Hippocampal formation (tissue), 2 donors: ENCODE measurements at regions not wholly inside any gene's neighbourhood (a gene's known extent, or its start where the extent isn't known, plus 50 kb on each side); places are given as distances from the start of the nearest gene placed in this dataset.

Experiments used
- DNase-seq, 2 donors: peaks; one replicate each; lab custom pipeline; 2025; lab: John Stamatoyannopoulos, UW

DNA sequence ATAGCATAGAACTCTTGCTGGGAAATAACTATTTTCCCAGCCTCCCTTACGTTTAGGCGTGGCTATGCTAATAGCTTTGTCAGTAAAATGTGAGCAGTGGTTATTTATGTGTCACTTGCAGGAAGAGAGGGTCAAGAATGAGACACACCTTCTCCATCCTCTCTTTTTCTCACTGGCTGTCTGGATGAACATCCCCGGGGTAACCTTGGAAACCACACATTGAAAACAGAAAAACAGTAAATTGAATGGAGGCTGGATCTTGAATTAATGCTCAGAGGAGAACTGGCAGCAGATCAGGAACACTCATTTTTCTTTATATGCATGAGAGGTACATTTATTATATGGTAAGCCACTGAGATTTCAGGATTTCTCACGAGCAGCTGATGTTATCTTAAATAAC lies 127.6 kb downstream of the DNAJB9 start:
- DNase-seq, result no peak

DNA sequence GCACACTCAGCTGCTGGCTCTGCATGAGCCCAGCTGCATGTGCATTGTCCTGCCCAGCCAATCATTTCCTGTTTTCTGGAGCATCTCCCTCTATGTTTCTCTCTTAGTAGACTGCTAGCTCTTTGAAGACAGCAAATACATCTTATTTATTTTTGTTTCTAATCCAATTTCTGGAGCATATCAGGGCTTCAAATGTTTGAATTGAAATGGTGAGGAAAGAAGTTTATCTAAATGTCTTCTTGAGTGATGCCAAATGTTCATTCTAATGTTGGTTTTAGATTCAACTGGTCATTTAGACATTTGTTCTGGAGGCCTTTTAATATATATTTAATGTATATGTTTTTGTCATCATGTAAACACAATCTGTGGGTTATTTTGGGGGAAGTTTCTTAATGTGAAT lies 141.9 kb downstream of the DNAJB9 start:
- DNase-seq, result no peak

DNA sequence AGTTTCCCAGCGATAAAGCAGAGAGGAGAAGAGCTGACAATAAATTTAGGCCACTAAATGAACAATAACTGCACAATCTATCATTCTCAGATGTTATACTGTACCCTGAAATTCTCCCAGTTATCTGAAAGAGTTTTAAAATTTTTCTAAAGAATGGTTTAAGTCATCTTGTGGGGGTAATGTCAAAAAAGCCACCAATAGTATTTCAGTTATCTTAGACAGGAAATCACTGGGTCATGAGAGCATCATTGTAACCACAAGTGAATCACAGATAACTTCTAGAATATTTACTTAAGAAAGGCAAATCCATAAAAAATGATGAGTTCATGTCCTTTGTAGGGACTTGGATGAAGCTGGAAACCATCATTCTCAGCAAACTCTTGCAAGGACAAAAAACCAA lies 147.1 kb downstream of the DNAJB9 start:
- no peak for DNase-seq

DNA sequence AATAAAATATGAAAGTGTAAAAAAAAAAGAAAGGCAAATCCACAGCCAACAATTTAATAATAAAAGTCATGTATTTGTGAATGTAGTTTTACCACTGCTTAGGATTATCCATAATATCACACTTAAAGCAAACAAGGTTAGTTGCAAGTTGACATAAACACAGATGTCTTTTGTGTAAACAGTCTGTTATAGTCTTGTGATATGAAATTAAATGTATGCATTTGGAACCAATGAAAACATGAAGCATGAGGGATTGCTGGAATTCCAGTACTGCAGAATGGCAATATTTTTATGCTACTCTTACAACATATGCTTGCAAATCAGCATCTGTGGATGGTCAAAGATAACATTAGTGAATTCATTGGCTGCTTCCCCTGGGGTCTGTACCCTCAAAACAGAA lies 148.1 kb downstream of the DNAJB9 start:
- no peak for DNase-seq

- no peak for DNase-seq
Measured at GRCh38 chr7:108719631-108720030, 150.0 kb downstream of the DNAJB9 start.

GRCh38 chr7:108722561-108722960 lies 152.9 kb downstream of the DNAJB9 start:
- DNase-seq, result no peak

DNA sequence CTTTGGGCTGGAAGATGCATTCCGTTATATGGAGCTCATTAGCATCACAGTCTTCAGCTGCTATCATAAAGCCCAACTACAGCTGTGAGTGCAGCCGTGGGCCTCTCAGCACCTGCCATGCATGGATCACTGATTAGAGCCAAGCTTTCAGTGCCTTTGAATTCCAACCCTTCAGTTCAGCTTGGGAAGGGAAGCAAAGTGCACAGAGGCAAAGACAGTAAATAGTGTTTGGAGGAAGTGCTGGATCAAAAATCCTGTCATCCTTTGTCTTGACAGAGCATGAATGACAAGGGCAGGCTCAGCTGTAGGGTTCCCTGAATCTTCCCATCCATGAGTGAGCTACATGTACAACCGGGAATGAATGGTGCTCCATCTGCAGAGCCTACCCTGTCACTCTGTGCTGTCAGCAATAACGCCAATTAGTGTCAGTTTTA lies 153.7 kb downstream of the DNAJB9 start:
- DNase-seq, result no peak

DNA sequence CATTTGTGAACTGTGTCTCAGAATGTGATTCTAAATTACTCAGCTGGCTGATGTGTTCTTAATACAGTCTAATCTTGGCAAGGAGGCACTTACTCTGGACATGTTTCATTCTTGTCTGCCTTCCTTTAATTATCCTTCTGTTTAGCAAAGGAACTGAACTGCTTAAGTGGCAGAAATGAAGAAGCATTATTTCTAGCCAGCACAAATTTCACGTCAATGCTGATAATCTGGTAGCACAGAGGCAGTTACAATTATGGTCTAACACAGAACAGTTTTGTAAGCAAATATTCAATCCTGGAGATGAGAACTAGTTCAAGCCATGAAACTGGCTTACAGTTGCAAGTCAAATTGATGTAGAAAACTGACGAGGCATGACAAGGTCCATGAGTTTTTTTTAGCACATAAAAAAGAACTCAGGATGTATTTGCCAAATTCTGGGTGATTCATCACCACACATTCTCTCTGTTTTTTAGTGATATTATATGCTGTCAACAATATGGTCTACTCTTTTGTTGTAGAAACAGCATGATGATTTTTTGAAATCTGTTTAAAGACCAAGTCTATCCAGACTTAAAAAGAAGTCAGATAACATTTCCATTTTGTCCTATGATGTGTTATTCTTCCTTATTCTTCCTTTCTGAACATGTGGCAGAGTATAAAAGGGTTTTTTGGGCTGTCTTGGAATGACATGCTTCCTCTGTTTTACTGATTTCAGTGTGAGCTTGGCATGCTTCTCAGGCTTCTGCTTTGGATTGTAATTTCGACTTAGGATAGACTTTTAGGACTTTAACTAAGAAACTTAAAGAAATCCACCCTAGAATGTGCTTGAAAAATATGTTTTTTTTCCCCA lies 154.8 kb downstream of the DNAJB9 start:
- peak in 1 of 2 donors; percentile 14 for DNase-seq

- no peak for DNase-seq
Measured at GRCh38 chr7:108735814-108736213, 166.1 kb downstream of the DNAJB9 start.

DNA sequence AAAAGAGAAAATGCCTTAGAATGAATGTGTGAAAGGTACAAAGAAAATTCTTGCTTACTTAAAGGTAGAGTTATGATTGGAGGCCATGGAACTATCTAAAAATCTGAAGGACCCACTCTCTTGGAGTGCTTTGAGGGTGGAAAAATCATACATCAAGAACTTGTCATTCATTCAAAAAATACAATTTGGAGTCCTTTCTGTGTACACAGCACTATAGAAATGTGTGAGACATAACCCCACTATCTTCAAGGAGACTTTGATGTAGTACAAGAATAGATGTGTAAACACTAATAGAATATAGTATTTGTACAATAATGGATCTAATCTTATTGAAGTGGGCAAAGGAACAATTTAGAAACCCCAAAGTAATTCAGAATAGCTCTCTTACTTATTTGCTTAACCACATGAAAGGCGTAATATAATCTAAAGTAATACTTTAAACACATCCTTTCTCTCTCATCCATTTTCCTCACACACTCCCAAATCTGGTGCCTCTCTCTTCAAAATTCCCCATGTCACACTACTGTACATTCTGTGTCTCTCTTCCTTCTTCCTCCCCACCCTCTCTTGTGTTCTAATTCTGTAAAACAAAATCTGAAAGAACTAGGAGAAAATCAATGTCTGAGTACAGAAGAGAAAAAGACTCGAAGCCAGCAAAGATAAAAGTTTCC lies 166.7 kb downstream of the DNAJB9 start:
- no peak for DNase-seq

GRCh38 chr7:108770981-108771745 lies 201.5 kb downstream of the DNAJB9 start:
- DNase-seq, result no peak

DNA sequence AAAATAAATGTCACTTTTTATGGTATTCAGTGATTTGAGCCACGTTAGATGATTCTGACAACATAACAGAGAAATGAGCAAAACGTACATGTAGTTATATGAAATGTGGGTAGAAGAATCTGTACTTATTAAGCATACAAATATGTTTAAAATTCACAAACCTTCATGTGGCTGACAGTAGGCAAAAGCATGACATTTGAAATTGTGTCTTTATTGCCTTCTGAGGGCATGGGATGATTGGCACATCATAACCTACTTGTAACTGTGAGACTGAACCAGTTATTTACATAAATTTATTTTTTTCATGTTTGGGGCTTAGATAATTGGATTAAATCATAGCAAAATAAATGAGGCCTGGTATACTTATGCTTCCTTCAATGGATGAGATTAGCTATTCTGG lies 202.2 kb downstream of the DNAJB9 start:
- DNase-seq, result no peak

DNA sequence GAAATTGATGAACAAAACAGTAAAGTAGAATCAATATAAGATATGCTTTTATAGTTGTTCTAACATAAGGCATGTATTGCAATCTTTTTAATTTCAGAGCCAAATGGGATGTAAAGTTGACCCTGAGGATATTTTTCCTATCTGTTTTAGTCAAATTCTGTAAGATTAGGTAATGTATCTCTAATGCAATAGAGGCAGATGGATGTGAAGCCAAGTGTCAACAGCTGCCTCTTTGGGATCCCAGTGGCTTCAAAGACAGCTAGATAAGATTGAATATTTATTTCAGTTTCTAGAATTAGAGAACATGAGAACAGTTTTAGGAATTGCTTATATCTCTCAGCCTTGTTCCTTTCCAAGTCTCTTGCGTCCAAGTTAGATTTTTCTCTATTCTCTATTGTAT lies 208.3 kb downstream of the DNAJB9 start:
- no peak for DNase-seq

DNA sequence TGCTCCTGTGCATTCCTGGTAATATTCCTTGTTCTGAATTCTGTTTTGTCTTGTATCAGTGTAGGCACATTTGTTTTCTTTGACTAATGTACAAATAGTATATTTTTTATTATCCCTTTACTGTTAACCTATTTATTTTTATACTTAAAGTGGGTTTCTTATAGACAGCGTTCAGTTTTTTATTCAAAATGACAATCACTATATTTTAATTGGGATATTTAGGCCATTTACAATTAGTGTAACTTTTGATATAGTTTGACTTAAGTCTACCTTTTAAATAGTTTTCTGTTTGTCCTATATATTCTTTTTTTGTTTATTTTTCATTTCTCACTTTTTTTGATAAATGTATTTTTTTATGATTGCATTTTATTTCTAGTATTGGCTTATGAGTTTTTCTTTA lies 219.8 kb downstream of the DNAJB9 start:
- no peak for DNase-seq

DNA sequence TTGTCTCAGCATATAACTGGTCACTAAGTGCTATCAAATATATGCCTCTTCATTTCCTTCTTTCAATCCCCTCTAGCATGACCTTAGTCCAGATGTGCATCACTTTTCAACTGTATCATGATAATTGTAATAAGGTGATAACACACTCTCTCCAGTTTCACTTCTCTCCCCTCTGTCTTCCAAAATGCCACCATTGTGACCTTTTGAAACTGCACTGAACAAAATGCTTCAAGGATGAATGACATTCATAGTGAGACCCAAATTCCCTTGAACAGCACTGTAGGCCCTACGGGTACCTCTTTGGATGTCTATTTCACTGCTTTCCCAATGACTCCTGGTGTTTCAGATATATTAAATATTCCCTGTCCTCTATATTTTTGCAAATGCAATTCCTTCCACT lies 224.8 kb downstream of the DNAJB9 start:
- DNase-seq, result no peak

DNA sequence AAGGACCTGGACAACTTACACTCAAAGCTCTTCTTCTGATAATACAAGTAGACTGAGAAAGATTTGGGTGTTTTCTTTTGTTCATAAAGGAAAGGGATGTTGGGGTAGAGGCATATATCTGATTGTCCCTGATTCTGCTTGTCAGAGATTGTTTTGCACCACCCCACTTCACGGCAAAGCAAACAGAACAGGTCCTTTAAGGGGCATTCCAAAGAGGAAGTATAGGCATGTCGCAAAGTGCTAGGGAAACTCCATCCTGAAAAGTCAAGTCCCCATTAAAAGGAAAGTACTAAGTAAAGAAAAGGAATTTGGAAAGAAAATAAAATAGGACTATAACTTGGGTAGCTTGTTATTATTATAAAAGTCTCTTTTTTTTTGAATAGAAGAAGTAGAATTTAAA lies 233.0 kb downstream of the DNAJB9 start:
- DNase-seq, result no peak

- no peak for DNase-seq
Measured at GRCh38 chr7:108805808-108806397, 236.2 kb downstream of the DNAJB9 start.

DNA sequence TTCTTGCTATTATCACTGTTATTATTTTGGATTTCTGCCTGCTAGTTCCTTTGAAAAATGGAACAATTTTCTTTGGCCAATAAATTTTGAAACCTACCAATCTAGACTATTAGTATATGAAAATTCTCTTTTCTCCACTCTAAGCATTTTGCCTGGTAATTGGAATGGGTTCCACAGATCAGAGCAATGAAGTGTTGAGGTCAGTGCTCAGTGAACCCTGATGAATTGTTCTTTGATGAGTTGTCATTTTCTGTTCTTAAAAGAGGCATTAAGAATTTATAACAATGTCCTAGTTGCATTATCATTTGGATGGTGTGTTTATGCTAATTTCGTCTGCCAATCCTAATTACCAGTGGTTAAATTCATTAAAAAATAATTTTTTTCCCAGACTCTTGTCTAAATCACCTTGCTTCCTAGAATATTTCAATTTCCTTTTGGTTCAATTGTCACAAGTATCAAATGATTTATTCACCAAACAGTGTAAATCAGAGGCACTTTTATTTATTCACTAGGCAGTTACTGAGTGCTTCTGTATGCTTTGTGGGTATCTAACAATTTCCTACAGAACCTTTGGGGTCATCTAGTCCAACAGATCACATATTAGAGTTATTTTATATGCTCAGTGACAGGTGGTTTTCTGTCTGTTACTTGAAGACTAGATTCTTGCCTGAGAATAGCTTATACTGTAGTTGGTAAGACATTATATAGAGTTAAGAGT lies 239.0 kb downstream of the DNAJB9 start:
- DNase-seq, result no peak

GRCh38 chr7:108809356-108809755 lies 239.7 kb downstream of the DNAJB9 start:
- DNase-seq, result no peak

- DNase-seq, result no peak
Measured at GRCh38 chr7:108810756-108811385, 241.2 kb downstream of the DNAJB9 start.
